IMR-90 (cell line): ENCODE measurements at regions not wholly inside any gene's neighbourhood (a gene's known extent, or its start where the extent isn't known, plus 50 kb on each side); places are given as distances from the start of the nearest gene placed in this dataset.

Source experiments
- ATAC-seq: fragments of 200-7000 bp; cut with Tn5 transposase; 2 replicates; pipeline ENCODE4 v1.9.1; 2020; ENCODE audit warnings: low read depth, mild to moderate bottlenecking, moderate library complexity
- BruUV-seq: library from RNA; stranded (reverse); fragments of 400-500 nt; replicated peaks from 2 replicates; lab custom pipeline; 2021; lab: Mats Ljungman, UMichigan
- CTCF ChIA-PET: fragments of 300-600 bp; formaldehyde crosslinking; extraction: SDS; loops from one replicate; lab custom pipeline; 2021; ENCODE audit warnings: antibody characterized with exemption; lab: Yijun Ruan, JAX
- POLR2A ChIA-PET: fragments of 300-600 bp; sonication (Branson Sonifier 250); formaldehyde crosslinking; loops from one replicate; lab custom pipeline; 2022; ENCODE audit warnings: antibody characterized with exemption; ENCODE audit not compliant: unreplicated experiment; lab: Charles Lee
- DNase-seq: peaks from one replicate; pipeline ENCODE4 v3.0.0; 2013
- H2AFZ ChIP-seq: replicated peaks from 2 replicates; pipeline ENCODE3; 2013; ENCODE audit warnings: low read length, mild to moderate bottlenecking; ENCODE audit not compliant: poor library complexity
- H2AK5ac ChIP-seq: 2 replicates; pipeline ENCODE4 v1.6.1; 2013; ENCODE audit warnings: low read depth, low read length, inconsistent platforms
- H2AK9ac ChIP-seq: replicated peaks from 2 replicates; pipeline ENCODE3; 2013; ENCODE audit warnings: mild to moderate bottlenecking, low read depth, low read length, moderate library complexity; ENCODE audit not compliant: poor library complexity
- H2BK120ac ChIP-seq: 2 replicates; pipeline ENCODE4 v1.6.1; 2013; ENCODE audit warnings: low read depth, low read length, inconsistent platforms
- H2BK15ac ChIP-seq: 3 replicates; pipeline ENCODE4 v1.6.1; 2013; ENCODE audit warnings: low read depth, low read length, inconsistent platforms
- H2BK20ac ChIP-seq: 2 replicates; pipeline ENCODE4 v1.6.1; 2013; ENCODE audit warnings: low read depth, mild to moderate bottlenecking, inconsistent platforms, low read length, moderate library complexity
- H2BK5ac ChIP-seq: 2 replicates; pipeline ENCODE4 v1.6.1; 2013; ENCODE audit warnings: mild to moderate bottlenecking, low read depth, low read length, inconsistent platforms; ENCODE audit not compliant: poor library complexity, severe bottlenecking
- H3K14ac ChIP-seq: replicated peaks from 2 replicates; pipeline ENCODE4 v1.6.1; 2013; ENCODE audit warnings: low read depth, low read length, inconsistent platforms
- H3K18ac ChIP-seq: 2 replicates; pipeline ENCODE4 v1.6.1; 2013; ENCODE audit warnings: low read depth, low read length, control low read depth
- H3K23ac ChIP-seq: 2 replicates; pipeline ENCODE4 v1.6.1; 2013; ENCODE audit warnings: low read depth, low read length, inconsistent platforms
- H3K27ac ChIP-seq: 2 replicates; pipeline ENCODE4 v1.5.1; 2013; ENCODE audit warnings: mild to moderate bottlenecking, control low read depth, low read length; ENCODE audit not compliant: insufficient read depth
- H3K27me3 ChIP-seq: 2 replicates; pipeline ENCODE4 v1.6.1; 2013; ENCODE audit warnings: low read length; ENCODE audit not compliant: control insufficient read depth, insufficient read depth
- H3K36me3 ChIP-seq: 2 replicates; pipeline ENCODE4 v1.6.1; 2013; ENCODE audit warnings: low read length, mixed read lengths; ENCODE audit not compliant: control insufficient read depth, insufficient read depth
- H3K4ac ChIP-seq: 2 replicates; pipeline ENCODE4 v1.6.1; 2013; ENCODE audit warnings: low read depth, low read length, inconsistent platforms
- H3K4me1 ChIP-seq: 2 replicates; pipeline ENCODE4 v1.6.1; 2013; ENCODE audit warnings: low read length, mixed read lengths; ENCODE audit not compliant: control insufficient read depth, insufficient read depth
- H3K4me2 ChIP-seq: 2 replicates; pipeline ENCODE4 v1.6.1; 2013; ENCODE audit warnings: low read depth, mild to moderate bottlenecking, control low read depth, low read length, moderate library complexity
- H3K4me3 ChIP-seq: 2 replicates; pipeline ENCODE4 v1.5.1; 2013; ENCODE audit warnings: low read depth, mild to moderate bottlenecking, control low read depth, low read length, moderate library complexity; ENCODE audit not compliant: insufficient read depth
- H3K56ac ChIP-seq: 2 replicates; pipeline ENCODE4 v1.6.1; 2013; ENCODE audit warnings: low read length, inconsistent platforms; ENCODE audit not compliant: insufficient read depth; ENCODE audit errors: extremely low read depth
- H3K79me1 ChIP-seq, 2 experiments: 2 replicates each; pipeline ENCODE4 v1.6.1; 2013; ENCODE audit warnings: low read length in 2 of 2, inconsistent platforms in 1 of 2, low read depth in 1 of 2
- H3K9ac ChIP-seq: 2 replicates; pipeline ENCODE4 v1.6.1; 2013; ENCODE audit warnings: low read depth, low read length, control low read depth
- H3K9me1 ChIP-seq: 2 replicates; pipeline ENCODE4 v1.6.1; 2013; ENCODE audit warnings: low read length, inconsistent platforms; ENCODE audit not compliant: insufficient read depth
- H3K9me3 ChIP-seq: 2 replicates; pipeline ENCODE4 v1.6.1; 2013; ENCODE audit warnings: low read length; ENCODE audit not compliant: control insufficient read depth, insufficient read depth
- H4K20me1 ChIP-seq: 2 replicates; pipeline ENCODE4 v1.6.1; 2013; ENCODE audit warnings: low read length, inconsistent platforms; ENCODE audit not compliant: insufficient read depth
- H4K5ac ChIP-seq: 2 replicates; pipeline ENCODE4 v1.6.1; 2013; ENCODE audit warnings: mild to moderate bottlenecking, low read depth, low read length, control low read depth
- H4K8ac ChIP-seq, 2 experiments: 2 replicates each; pipeline ENCODE4 v1.6.1; 2013; ENCODE audit warnings: low read depth in 2 of 2, low read length in 2 of 2, control low read depth in 1 of 2, inconsistent platforms in 1 of 2
- H4K91ac ChIP-seq: 2 replicates; pipeline ENCODE4 v1.6.1; 2013; ENCODE audit warnings: low read depth, low read length, inconsistent platforms; ENCODE audit not compliant: insufficient read depth
- CEBPB ChIP-seq: IDR thresholded peaks from 2 replicates; pipeline ENCODE4 v1.6.1; 2012; ENCODE audit warnings: low read depth, low read length, improper control_type of control experiment
- FOS ChIP-seq: fragments of 150-350 bp; IDR thresholded peaks from 2 replicates; pipeline ENCODE4 v1.6.1; 2016; ENCODE audit warnings: low read depth, low read length
- MXI1 ChIP-seq: IDR thresholded peaks from 2 replicates; pipeline ENCODE4 v1.6.1; 2012; ENCODE audit warnings: low read depth, mild to moderate bottlenecking, low read length, moderate library complexity, borderline replicate concordance
- whole genome bisulfite sequencing, 2 experiments: methylation state at CpG; one replicate each; pipeline versions ENCODE4 v1.1.5 to v1.1.7; 2013; ENCODE audit warnings: missing lambda C conversion rate in 2 of 2; ENCODE audit not compliant: insufficient read length in 1 of 2; ENCODE audit errors: extremely low coverage in 2 of 2; 5-methylcytosine and 5-hydroxymethylcytosine counted together
- dilution Hi-C: fragments of 300-500 bp; cut with HindIII; formaldehyde crosslinking; loops from one replicate; pipeline ENCODE4 v1.14.3; 2018; ENCODE audit warnings: low sequenced_read_pairs; ENCODE audit not compliant: unreplicated experiment
- in situ Hi-C: fragments of 300-500 bp; cut with MboI; formaldehyde crosslinking; loops from 3 replicates; pipeline ENCODE4 v1.14.3; 2019; ENCODE audit warnings: low sequenced_read_pairs, inconsistent platforms, mixed read lengths
- intact Hi-C: fragments of 100-400 bp; cut with micrococcal nuclease; formaldehyde crosslinking; loops from 2 replicates; pipeline ENCODE4 v1.10.0; 2022
- TF ChIP-seq, protein P1 (sequence below): conservative IDR thresholded peaks from 2 replicates; pipeline ENCODE4 v1.5.1; 2012; ENCODE audit warnings: mild to moderate bottlenecking, low read depth, low read length, improper control_type of control experiment

DNA sequence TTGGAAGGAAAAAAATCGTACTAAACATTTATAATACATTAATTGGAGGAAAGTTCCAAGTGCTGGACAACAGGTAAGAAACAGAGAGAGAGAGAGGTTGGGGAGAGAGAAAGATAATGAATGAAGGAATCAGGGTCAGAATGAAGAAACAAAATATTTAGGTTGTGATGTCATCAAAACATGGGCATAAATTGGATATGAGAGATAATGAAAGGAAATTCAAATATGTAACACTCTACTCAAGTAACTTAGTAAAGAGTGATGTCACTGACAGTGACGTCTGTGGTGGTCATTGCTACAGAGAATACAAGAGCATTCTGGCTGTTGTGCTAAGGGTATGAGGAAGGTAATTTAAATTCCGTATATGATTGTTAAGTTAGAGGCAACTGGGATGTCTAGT lies 543.4 kb upstream of the COX7C start:
- WGBS, 2 experiments = no CpG with 5 or more reads among the region's 3 CpGs
- dilution Hi-C loops = no loop called here

More for the DNA sequence above, 543.4 kb upstream of the COX7C start:
- Histone ChIP-seq H2BK5ac (no peak overlapping the region), H3K27me3 (no peaks in the 10 kb centered on the region), H4K8ac (no peak overlapping the region), H4K5ac (no peak overlapping the region), H3K4me2 (no peak overlapping the region), H3K4ac (no peak overlapping the region), H2AK9ac (no peak overlapping the region), H3K4me3 (no peak overlapping the region), H3K36me3 (no peaks in the 10 kb centered on the region), H3K14ac (no peak overlapping the region), H3K9me1 (no peaks in the 10 kb centered on the region), H3K4me1 (no peaks in the 10 kb centered on the region), H4K20me1 (no peaks in the 10 kb centered on the region), H3K23ac (no peak overlapping the region), H4K91ac (no peak overlapping the region), H3K27ac (no peak overlapping the region), H2BK120ac (no peak overlapping the region), H2AK5ac (no peak overlapping the region), H3K18ac (no peak overlapping the region), H3K79me1 (no peaks in the 10 kb centered on the region), H3K9me3 (peaks cover 2% of the 10 kb centered on the region; the same call in 1 of the 2 replicates), H3K9ac (no peak overlapping the region), H2BK15ac (no peak overlapping the region), H3K56ac (no peak overlapping the region), H2BK20ac (no peak overlapping the region), H2AFZ (no peak overlapping the region)
- TF ChIP-seq, protein P1, sequence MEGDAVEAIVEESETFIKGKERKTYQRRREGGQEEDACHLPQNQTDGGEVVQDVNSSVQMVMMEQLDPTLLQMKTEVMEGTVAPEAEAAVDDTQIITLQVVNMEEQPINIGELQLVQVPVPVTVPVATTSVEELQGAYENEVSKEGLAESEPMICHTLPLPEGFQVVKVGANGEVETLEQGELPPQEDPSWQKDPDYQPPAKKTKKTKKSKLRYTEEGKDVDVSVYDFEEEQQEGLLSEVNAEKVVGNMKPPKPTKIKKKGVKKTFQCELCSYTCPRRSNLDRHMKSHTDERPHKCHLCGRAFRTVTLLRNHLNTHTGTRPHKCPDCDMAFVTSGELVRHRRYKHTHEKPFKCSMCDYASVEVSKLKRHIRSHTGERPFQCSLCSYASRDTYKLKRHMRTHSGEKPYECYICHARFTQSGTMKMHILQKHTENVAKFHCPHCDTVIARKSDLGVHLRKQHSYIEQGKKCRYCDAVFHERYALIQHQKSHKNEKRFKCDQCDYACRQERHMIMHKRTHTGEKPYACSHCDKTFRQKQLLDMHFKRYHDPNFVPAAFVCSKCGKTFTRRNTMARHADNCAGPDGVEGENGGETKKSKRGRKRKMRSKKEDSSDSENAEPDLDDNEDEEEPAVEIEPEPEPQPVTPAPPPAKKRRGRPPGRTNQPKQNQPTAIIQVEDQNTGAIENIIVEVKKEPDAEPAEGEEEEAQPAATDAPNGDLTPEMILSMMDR = no peak
- no peak for TF ChIP-seq CEBPB
- TF ChIP-seq MXI1 = no peak
- TF ChIP-seq FOS = no peak
- in situ Hi-C loops (no loop called here), intact Hi-C loops (no loop called here)
- ATAC-seq = no peak
- ChIA-PET POLR2A (no interaction called here), CTCF (no interaction called here)
- BruUV-seq = no TSS peak
- no peak for DNase-seq
